IPS-NIHi11 (cell line): ENCODE measurements at regions not wholly inside any gene's neighbourhood (a gene's known extent, or its start where the extent isn't known, plus 50 kb on each side); places are given as distances from the start of the nearest gene placed in this dataset.
"Not testable (repeated sequence)": the region's sequence is repeated elsewhere in the genome, so short reads cannot be mapped to it uniquely, and the experiment has no call there.

Source experiments
- DNase-seq: peaks from one replicate; pipeline ENCODE4 v3.0.0; 2012; ENCODE audit warnings: mixed read lengths, low spot score

DNA sequence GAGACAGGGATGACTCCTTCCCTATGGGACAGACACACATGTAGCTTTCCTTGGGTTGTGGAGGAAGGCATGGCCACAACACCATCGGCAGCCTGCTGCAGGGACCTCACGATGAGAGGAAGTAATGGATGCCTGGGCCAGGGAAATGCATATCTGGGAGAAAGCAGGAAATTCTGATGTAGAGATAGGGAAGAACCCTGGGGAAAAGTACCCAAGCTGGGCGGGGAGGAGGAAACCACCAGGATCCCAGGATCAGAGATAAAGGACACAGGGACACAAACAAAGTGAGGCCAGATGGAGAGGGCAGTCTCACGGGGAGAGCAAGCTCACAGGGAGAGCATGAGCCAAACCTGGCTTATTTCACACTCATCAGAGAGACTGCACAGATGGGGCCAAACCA, 294.7 kb upstream of the TEKT4 start:
- DNase-seq: not testable (repeated sequence)

DNA sequence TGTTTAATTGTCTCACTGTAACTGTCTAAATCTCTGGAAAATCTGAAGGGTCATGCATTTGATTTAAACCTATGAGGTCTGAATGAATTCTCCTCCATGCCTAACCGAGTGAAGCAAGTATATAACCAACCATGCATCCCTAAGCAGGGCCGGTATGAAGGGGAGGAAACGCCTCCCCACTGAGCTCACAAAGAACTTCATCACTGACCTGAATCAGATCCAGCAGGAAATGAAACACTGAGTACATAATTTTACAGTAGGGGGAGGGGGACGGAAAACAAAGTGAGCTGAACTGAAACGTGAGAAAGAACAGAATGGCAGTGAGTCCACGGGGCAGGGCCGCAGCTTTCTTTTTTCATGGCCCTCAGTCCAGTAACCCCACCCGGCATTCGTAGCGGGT, 294.1 kb upstream of the TEKT4 start:
- not testable (repeated sequence) for DNase-seq

DNA sequence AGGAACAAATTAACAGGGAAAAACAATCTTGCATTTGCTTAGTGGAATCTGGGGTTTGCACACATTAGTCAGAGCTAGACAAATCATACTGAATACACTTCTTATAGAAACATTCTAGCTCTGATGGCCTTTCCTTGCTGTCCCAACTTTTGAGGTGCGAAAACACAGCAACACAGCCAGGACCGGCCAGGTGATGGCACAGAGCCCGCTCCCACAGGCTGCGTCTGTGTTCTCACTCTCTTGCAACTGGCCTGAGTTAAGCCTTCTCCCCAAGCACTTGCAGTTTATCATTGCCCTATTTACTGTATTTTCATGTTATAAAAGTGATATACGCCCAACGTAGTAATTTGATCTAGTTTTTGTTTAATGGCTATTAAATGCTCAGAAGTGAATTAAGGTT, 292.0 kb upstream of the TEKT4 start:
- DNase-seq: not testable (repeated sequence)

DNA sequence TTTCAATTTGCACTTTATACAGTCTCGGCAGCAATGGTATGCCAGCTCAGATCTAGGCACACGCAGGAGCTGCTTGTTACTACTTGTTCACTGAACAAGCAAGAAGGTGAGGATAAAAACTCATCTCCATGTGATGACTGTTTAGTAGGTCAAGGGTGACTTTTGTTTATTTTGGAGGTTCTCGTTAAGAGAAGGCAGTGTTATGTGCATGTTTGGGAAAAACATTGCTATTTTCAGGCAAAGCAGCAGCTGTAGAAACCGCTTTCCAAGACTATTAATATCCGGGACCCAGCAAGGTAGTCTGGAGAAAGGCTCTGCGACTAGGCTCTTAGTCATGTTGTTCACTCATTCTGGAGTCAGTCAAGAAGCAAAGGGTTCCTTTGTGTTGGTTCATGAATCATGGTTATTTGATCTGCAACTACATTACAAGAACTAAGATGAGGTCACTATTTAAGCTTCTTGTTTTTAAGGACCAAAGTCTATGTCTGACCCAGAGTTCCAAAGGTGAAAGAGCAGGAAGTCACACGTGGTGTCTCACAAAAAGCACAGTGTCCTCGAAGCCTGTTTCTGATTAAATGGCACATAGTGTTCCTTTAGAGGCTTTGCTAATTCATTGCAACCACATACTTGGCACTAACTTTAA, 288.0 kb upstream of the TEKT4 start:
- not testable (repeated sequence) for DNase-seq

DNA sequence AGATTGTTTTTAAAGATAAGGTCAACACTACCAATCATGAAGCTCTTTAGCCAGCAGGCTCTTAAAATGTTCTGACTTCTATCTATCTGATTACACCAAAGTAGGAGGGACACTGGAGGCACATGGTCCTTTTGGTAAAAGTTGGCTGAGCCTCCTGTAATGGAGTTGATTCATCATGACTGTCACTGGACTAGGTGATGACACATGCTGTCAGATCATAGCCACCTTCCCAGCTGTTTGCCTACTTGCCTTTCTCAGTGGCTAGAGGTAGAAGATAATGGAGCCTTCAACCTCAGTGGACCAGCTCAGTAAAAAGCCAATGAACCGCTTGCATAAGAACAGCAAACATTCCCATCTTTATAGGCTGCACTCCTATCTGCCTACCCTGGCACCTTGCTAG, 286.7 kb upstream of the TEKT4 start:
- not testable (repeated sequence) for DNase-seq

DNA sequence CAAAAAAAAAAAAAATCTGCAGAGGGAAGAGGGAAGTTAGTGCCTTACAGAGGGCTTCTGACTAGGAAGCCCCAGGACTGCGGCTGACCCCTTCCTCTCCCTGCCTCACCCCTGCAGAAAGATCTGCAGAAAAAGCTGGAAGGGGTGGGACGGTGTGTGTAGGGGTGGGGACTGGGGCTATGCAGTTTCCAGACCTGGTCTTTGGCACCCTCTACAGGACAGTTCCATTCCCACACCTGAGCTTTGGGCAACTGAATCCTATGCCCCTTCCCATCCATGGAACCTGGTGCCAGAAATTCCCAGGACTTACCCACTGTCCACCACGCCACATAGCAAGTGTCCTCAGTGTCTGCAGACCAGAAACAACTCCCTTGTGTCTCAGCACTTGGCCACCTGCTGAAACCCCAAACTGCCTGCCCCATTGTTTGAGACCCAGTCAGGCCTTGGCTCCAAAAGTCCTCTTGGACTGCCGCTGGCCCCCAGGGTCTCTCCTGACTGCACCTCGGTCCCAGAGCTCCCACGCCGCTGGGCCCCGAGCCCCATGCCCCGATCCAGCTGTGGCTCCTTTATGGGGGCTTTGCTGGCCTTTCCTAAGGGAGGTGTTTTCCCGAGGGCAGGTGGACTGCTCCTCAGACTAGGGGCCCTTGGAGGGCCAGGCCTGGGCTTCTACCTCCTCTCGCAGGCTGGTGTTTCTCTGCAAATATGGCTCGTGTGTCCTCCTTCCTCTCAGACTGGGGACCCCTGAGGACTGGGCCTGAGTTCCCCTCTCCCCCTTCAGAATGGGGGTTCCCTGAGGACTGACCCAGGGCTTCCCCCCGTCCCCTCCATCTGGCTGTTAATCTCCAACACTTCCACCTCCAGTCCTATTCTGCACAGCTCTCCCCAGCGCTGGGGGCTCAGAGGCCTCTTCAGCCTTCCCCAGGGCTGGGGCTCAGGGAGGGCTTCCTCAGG, 284.9 kb upstream of the TEKT4 start:
- DNase-seq: peak; percentile 5

DNA sequence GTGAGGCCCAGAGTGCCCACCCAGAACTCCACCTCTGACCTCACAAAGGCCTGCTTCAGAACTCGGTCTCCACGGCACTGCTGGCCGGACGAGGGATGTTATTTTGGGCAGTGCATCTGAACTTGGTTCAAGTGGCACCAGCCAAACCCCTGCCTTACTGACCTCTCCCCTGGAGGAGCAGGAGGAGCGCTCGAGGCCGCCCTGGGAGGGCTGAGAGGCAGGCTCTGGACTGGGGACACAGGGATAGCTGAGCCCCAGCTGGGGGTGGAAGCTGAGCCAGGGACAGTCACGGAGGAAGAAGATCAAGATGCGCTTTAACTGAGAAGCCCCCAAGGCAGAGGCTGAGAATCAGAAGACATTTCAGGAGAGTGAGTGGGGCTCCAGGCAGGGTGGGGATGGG, 284.2 kb upstream of the TEKT4 start:
- not testable (repeated sequence) for DNase-seq

DNA sequence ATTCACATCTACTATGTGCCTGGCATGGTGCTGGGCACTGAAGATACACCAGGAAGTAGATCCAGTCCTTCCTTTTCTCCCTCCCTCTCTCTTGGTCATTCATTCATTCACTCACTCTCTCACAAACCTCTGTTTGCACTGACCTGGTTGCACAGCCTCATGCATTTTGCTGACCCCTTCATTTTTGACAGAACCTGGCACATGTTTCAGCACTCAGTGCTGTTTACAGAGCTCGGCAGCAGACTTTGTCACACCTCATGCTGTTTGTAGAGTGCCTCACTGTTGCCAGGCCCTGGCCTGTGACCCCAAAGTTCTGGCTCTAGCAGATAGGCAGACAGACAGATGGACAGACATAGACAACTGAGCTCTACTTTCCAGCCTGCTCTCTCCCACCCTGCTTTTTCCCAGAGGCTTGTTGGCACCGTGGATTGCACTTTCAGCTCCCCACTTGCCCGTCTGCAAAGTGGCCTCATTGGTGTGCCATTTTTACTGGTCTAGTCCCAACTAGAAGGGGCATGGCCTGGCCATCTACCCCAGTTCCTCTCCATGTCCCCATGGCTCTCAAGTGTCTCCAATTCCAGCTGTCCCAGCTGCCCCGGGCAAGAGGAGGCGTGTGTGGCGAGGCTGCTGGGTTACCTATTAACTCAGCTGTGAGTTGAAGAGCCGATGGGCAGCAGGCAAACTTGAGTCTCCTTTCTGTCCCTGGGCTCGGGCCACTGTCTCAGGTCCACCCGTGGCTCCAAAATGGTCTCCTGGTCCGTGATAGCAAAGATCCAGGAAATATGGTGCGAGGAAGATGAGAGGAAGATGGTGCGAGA, 277.0 kb upstream of the TEKT4 start:
- not testable (repeated sequence) for DNase-seq

DNA sequence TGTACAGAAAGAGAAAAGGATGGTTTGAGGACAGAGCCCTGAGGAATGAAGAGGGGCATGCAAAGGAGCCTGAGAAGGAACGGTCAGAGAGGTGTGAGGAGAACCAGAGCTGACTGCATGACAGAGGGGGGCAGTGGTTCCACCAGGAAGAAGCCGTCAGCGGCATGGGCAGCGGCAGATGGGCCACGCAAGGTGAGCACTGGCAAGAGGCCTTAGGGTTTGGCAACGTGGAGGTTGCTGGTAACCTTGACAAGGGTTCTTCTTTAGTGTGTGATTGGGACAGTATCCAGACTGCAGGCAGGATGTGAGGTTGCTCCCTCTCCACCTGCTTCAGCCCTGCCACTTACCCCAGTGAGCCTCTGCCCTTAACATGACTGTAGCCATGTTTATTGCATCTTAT, 275.3 kb upstream of the TEKT4 start:
- not testable (repeated sequence) for DNase-seq

DNA sequence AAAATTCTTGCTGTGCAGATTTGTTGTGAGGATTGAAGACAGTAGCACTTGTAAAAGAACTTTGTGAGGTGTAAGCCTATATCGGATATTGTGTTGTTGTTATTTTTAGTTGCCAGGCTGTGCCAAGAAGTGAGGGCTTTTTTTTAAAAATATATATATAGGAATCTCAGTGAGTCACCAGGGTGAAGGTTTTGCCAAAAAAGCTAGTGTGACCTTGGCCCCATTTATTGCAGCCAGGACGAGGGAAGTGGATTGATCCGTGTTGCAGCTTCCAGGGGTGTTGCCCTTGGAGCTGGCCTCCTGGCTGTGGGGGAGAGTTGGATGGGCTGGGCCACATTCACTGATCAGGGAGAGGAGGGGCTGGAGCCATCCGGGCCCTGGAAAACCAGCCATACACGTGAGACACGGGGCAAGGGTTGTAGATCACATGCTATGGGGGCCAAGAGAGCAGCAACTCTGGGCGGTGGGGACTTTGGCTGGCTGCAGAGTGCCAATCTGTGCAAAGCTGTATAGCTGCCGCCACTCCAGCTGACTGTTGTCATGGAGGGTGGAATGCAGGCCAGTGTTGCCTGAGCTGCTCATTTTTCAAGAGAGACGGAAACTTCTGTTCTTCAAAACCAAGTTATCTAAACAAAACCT, 273.0 kb upstream of the TEKT4 start:
- not testable (repeated sequence) for DNase-seq

DNA sequence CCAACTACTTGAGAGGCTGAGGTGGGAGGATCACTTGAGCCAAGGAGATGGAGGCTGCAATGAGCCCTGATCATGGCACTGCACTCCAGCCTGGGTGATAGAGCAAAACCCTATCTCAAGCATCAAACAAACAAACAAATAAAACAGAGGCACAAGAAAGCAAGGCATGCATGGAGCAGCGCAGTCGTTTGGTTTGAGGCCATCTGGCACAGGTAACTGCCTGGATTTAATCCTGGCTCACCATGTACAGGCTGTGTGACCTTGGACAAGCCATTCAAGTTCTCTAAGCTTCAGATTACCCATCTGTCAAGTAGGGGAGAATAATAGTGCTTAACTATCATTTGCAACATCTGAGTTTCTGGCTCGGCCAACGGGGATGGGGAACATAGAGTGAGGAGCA, 270.3 kb upstream of the TEKT4 start:
- not testable (repeated sequence) for DNase-seq

DNA sequence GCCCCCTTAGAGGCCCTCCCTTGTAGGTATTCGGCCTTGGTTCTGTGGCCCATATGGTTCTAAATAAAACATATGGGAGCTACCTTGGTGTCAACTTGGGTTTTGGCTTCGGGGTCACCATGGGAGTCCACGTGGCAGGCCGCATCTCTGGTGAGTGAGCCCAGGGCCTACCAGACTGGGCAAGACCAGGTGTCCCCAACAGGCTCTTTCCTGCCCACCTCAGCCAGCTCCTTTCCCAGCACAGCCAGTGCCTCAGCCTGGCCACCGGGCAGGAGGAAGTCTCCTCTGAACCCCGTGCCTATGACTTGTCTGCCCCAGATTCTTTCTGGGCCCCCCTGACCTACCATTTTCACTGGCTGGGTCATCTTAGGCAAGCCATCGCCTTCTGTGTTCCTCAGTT, 268.8 kb upstream of the TEKT4 start:
- no peak for DNase-seq

DNA sequence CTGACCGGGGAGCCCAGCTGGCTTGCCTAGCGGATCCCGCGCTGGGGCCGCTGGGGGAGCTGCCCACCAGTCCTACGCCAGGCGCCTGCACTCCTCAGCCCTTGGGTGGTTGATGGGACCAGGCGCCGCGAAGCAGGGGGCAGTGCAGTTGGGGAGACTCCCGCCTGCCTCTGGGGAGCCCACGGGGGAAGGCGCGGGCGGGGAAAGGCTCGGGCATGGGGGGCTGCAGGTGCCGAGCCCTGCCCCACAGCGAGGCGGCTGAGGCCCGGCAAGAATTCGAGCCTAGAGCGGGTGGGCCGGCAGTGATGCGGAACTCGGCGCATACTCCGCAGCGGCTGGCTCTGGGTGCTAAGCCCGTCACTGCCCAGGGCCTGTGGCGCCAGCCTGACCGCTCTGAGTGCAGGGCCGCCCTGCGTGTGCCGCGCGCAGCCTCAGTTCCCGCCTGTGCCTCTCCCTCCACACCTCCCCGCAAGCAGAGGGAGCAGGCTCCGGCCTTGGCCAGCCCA, 249.1 kb upstream of the TEKT4 start:
- DNase-seq: no peak

DNA sequence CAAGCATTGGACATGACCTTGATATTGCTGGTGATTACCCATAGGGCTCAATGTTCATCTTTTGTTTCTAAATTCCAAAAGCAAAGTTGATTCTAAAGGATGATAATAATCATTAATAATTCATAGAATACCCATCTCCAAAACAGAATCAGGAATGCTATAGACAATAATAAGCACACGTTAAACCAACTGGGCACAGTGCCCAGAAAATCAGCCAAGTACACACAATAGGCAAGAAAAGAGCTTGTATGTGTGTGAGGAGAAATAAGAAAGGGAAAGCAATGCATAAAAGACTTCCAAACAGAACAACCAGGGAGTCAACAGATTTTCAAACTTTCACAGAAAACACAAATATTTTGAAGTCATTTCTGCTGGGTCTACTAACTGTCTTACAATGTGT, 242.3 kb upstream of the TEKT4 start:
- not testable (repeated sequence) for DNase-seq

DNA sequence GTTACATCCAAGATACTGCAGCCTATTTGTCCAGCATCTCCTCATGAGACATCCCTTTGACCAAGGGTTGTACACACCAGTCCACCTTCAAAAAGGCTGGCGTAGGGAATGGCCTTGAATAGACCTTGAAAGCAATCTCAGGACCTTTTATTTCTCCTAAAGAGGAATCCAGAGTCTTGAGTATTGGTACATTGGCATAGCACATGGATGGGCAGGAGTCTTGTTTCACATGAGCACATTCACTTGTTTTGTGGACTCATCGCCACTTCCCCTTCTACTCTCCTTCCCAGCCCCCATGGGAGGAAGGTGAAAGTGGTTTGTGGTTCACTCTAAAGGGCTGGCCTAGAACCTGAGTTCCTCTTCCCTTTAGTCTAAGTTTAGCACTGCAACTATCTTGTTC, 229.8 kb upstream of the TEKT4 start:
- DNase-seq: not testable (repeated sequence)

DNA sequence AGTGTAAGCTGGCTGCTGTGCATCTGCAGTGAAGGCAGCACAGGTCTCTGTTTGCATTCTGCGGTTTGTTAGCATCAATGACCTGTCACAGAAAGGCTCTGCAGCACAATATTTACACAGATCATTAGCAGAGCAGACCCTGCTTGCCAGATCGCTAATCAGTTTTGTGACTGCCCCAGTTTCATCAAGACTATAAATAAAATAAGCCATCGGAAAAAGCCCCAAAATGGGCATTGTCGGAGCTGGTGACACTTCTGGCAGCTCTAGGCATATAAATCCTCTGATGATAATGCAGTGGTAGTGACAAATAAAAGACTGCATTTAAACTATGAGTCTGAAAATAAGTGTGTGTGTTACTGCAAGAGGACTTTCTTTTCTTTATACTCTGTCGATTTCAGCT, 219.1 kb upstream of the TEKT4 start:
- not testable (repeated sequence) for DNase-seq

DNA sequence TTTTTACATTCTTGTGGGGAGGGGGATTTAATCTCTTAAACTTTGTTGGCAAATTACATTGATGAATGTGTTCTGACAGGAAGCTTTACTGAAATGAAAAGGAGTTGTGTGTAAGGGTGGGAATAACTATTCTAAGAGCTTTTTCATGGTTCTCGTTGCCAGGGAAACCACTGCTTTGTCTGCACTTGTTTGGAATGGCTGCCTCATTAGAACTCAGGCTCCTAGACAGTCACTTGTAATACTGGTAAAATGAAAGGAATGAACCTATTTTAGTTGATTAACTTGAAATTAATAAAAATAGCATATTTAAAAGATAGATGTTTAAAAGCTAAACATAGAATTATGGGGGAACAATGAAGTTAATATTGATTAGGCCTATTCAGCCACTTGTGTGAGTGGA, 201.4 kb upstream of the TEKT4 start:
- DNase-seq: not testable (repeated sequence)

DNA sequence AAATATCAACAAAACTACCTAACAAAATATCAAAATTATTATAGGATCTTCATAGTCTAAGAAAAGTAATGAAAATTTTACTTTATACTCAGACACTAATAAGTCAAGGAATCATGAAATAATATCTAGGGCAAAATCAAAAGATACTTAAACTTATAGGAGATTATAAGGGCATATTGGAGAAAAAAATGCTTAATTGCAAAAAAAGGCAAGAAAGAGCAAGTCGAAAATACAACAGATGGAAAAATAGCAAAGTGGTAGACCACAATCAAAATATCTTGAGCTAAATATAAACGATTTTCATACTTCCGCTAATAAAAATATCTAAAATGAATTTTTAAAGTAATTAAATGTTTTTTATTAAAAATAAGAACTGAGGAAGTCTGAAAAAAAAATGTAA, 177.0 kb upstream of the TEKT4 start:
- not testable (repeated sequence) for DNase-seq

DNA sequence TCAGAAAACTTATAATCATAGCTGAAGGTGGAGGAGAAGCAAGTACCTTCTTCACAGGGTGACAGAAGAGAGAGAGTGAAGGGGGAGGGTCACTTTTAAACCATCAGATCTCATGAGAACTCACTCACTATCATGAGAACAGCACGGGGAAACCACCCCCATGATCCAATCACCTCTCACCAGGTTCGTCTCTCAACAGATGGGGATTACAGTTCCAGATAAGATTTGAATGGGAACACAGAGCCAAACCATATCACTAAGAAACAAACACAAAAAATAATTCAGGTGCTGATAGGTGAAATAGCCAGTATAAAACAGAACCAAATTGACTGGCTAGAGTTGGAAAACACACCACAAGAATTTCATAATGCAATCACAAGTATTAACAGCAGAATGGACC, 162.2 kb upstream of the TEKT4 start:
- DNase-seq: not testable (repeated sequence)

DNA sequence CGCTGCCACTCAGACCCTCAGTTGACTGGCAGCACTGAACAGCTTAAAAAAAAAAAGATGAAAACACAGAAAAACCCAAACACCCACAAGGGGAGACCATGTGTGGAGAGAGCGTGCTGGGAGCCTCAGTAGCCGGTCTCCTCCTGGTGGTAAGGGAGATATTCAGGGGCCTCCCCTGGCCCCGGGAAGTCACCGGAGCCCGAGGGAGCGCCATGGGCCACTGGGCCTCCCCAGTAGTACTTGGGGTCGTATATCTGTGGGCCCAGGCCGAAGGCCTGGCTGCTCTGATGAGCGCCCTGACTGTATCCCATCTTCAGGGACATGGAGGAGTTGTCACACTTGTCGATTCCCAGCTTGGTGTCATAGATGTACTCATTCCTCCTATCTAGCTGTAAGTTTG, 145.7 kb upstream of the TEKT4 start:
- DNase-seq: no peak

DNA sequence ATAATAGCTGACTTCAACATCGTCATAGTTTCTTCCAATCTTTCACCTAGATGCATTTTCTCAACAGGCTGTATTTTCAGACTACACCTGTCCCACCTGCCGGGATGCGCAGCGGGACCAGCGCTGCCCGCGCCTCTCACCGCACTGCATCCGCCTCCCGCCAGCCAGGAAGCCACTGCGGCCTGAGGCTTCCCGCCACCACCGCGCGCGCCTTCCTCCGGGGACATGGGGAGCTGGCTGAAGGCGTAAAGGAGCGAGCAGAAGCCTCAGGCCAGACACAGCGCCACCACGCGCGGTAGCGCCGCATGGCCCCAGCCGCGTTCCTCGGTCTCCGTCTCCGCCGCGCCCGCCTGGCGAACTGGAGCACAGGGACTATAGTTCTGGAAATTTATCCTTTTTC, 135.7 kb upstream of the TEKT4 start:
- not testable (repeated sequence) for DNase-seq

DNA sequence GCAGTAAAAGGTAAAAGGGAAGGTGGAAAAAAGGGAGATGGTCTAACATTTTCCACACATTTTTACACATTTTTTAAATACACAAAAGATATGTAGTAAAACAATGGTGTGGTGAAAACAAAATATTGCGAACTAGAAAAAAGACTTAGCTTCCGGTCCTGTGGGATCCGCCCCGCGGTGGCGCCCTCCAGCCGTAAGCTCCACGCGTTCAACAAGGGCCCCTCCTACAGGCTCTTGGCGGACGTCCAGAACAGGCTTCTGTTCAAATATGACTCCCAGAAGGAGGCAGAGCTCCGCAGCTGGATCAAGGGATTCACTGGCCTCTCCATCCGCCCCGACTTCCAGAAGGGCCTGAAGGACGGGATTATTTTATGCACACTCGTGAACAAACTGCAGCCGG, 134.1 kb upstream of the TEKT4 start:
- not testable (repeated sequence) for DNase-seq
